HepG2 (cell line): ENCODE measurements at regions not wholly inside any gene's neighbourhood (a gene's known extent, or its start where the extent isn't known, plus 50 kb on each side); places are given as distances from the start of the nearest gene placed in this dataset.

ENCODE experiments used
- ARID2 ChIP-seq: sonication (generic); formaldehyde crosslinking; IDR thresholded peaks from 2 replicates; pipeline ENCODE4 v1.8.1; 2022; ENCODE audit warnings: mild to moderate bottlenecking, missing genetic modification reagents, borderline replicate concordance
- ATF6 ChIP-seq: sonication (generic); formaldehyde crosslinking; conservative IDR thresholded peaks from 2 replicates; pipeline ENCODE4 v1.4.0; 2020; ENCODE audit warnings: missing genetic modification reagents
- KDM4B ChIP-seq: sonication (generic); formaldehyde crosslinking; IDR thresholded peaks from 2 replicates; pipeline ENCODE4 v1.4.0; 2020; ENCODE audit warnings: missing genetic modification reagents
- PHB2 ChIP-seq: fragments of 450-650 bp; IDR thresholded peaks from 2 replicates; pipeline ENCODE4 v1.6.1; 2018; ENCODE audit not compliant: partially characterized antibody
- PITX1 ChIP-seq: sonication (generic); formaldehyde crosslinking; IDR thresholded peaks from 2 replicates; pipeline ENCODE4 v1.5.1; 2020; ENCODE audit warnings: mild to moderate bottlenecking, missing genetic modification reagents
- SP140L ChIP-seq: sonication (generic); formaldehyde crosslinking; IDR thresholded peaks from 2 replicates; pipeline ENCODE4 v1.4.0; 2020; ENCODE audit warnings: missing genetic modification reagents, borderline replicate concordance
- TEAD3 ChIP-seq: optimal IDR thresholded peaks from 2 replicates; pipeline ENCODE3; 2016; ENCODE audit warnings: borderline replicate concordance
- TFE3 ChIP-seq: IDR thresholded peaks from 2 replicates; pipeline ENCODE4 v1.6.1; 2016
- ZNF136 ChIP-seq: sonication (generic); formaldehyde crosslinking; IDR thresholded peaks from 2 replicates; pipeline ENCODE4 v1.8.1; 2022; ENCODE audit warnings: low read depth, mild to moderate bottlenecking, moderate library complexity, missing genetic modification reagents
- ZNF251 ChIP-seq: sonication (generic); formaldehyde crosslinking; IDR thresholded peaks from 2 replicates; pipeline ENCODE4 v1.9.0; 2021; ENCODE audit warnings: mild to moderate bottlenecking, missing genetic modification reagents
- ZNF33B ChIP-seq: sonication (generic); formaldehyde crosslinking; IDR thresholded peaks from 2 replicates; pipeline ENCODE4 v1.5.1; 2020; ENCODE audit warnings: mild to moderate bottlenecking, missing genetic modification reagents
- ZNF468 ChIP-seq: sonication (generic); formaldehyde crosslinking; IDR thresholded peaks from 2 replicates; pipeline ENCODE4 v1.8.0; 2022; ENCODE audit warnings: mild to moderate bottlenecking, moderate library complexity, missing genetic modification reagents
- ZNF512B ChIP-seq: sonication (generic); formaldehyde crosslinking; IDR thresholded peaks from 2 replicates; pipeline ENCODE4 v1.5.1; 2020; ENCODE audit warnings: missing genetic modification reagents, mild to moderate bottlenecking, borderline replicate concordance
- ZNF609 ChIP-seq: sonication (generic); formaldehyde crosslinking; IDR thresholded peaks from 2 replicates; pipeline ENCODE4 v1.4.0; 2020; ENCODE audit warnings: mild to moderate bottlenecking, missing genetic modification reagents, borderline replicate concordance
- ZNF629 ChIP-seq: sonication (generic); formaldehyde crosslinking; conservative IDR thresholded peaks from 2 replicates; pipeline ENCODE4 v1.5.0; 2020; ENCODE audit warnings: missing genetic modification reagents
- ZNF704 ChIP-seq: sonication (generic); formaldehyde crosslinking; IDR thresholded peaks from 2 replicates; pipeline ENCODE4 v1.8.1; 2023; ENCODE audit warnings: mild to moderate bottlenecking, inconsistent platforms, moderate library complexity, missing genetic modification reagents, borderline replicate concordance

GRCh38 chr21:14699433-14700407, 153.6 kb upstream of the SAMSN1 start (continued):
- TF ChIP-seq PITX1 (CRISPR knock-in tag) (no peak), ARID2 (CRISPR knock-in tag) (no peak), ZNF251 (no peak), ZNF136 (CRISPR knock-in tag) (no peak), ZNF704 (CRISPR knock-in tag) (no peak), ZNF468 (CRISPR knock-in tag) (no peak), ATF6 (CRISPR knock-in tag) (no peak), TEAD3 (CRISPR knock-in tag) (peak; percentile 15), SP140L (no peak), TFE3 (no peak), ZNF33B (CRISPR knock-in tag) (no peak), ZNF609 (CRISPR knock-in tag) (peak; percentile 87), ZNF629 (CRISPR knock-in tag) (no peak), KDM4B (no peak), PHB2 (no peak), ZNF512B (CRISPR knock-in tag) (no peak)
